Parathyroid adenoma (tissue), 2 donors: ENCODE measurements at regions not wholly inside any gene's neighbourhood (a gene's known extent, or its start where the extent isn't known, plus 50 kb on each side); places are given as distances from the start of the nearest gene placed in this dataset.

Source experiments
- H2AFZ ChIP-seq: fragments of 300-600 bp; sonication (generic); one replicate; pipeline ENCODE4 v1.7.0; 2017; ENCODE audit warnings: antibody characterized with exemption, mild to moderate bottlenecking
- H3K27ac ChIP-seq: fragments of 300-600 bp; sonication (generic); one replicate; pipeline ENCODE4 v1.7.0; 2017
- H3K27me3 ChIP-seq: fragments of 300-600 bp; sonication (generic); one replicate; pipeline ENCODE4 v1.7.0; 2017; ENCODE audit warnings: low read length; ENCODE audit not compliant: control insufficient read depth, insufficient read depth
- H3K36me3 ChIP-seq: fragments of 300-600 bp; sonication (generic); one replicate; pipeline ENCODE4 v1.7.0; 2017; ENCODE audit warnings: low read length; ENCODE audit not compliant: control insufficient read depth, insufficient read depth
- H3K4me1 ChIP-seq: fragments of 300-600 bp; sonication (generic); one replicate; pipeline ENCODE4 v1.7.0; 2017; ENCODE audit warnings: control low read depth
- H3K4me2 ChIP-seq: fragments of 300-600 bp; sonication (generic); one replicate; pipeline ENCODE4 v1.7.0; 2017; ENCODE audit warnings: low read length
- H3K4me3 ChIP-seq: fragments of 300-600 bp; sonication (generic); one replicate; pipeline ENCODE4 v1.7.0; 2017; ENCODE audit warnings: low read depth, low read length
- H3K79me2 ChIP-seq: fragments of 300-600 bp; sonication (generic); one replicate; pipeline ENCODE4 v1.7.0; 2017; ENCODE audit warnings: control low read depth
- H3K9ac ChIP-seq: fragments of 300-600 bp; sonication (generic); one replicate; pipeline ENCODE4 v1.7.0; 2017; ENCODE audit warnings: mild to moderate bottlenecking
- H3K9me3 ChIP-seq: fragments of 300-600 bp; sonication (generic); one replicate; pipeline ENCODE4 v1.7.0; 2017; ENCODE audit warnings: low read length; ENCODE audit not compliant: control insufficient read depth
- CTCF ChIP-seq: fragments of 300-600 bp; sonication (generic); IDR thresholded peaks from one replicate; pipeline ENCODE4 v1.7.0; 2017; ENCODE audit warnings: antibody characterized with exemption, mild to moderate bottlenecking
- donor health status: primary hyperparathyroidism.

GRCh38 chr4:127052742-127053141 lies 580.0 kb upstream of the INTU start:
- Histone ChIP-seq H3K9me3 (no peaks in the 10 kb centered on the region), H3K27ac (no peak overlapping the region), H2AFZ (no peak overlapping the region), H3K79me2 (no peaks in the 10 kb centered on the region), H3K4me3 (no peak overlapping the region), H3K4me2 (no peak overlapping the region), H3K9ac (no peak overlapping the region), H3K4me1 (no peaks in the 10 kb centered on the region), H3K36me3 (no peaks in the 10 kb centered on the region), H3K27me3 (no peaks in the 10 kb centered on the region)
- TF ChIP-seq CTCF, result no peak

GRCh38 chr4:127055357-127055756 lies 577.4 kb upstream of the INTU start:
- no peak overlapping the region for H3K27ac ChIP-seq
- TF ChIP-seq CTCF, result no peak
- no peak overlapping the region for H2AFZ ChIP-seq
- no peak overlapping the region for H3K4me2 ChIP-seq
- H3K4me3 ChIP-seq, result no peak overlapping the region
- H3K27me3 ChIP-seq, result no peaks in the 10 kb centered on the region
- no peaks in the 10 kb centered on the region for H3K79me2 ChIP-seq
- H3K9me3 ChIP-seq, result no peaks in the 10 kb centered on the region
- H3K9ac ChIP-seq, result no peak overlapping the region
- H3K4me1 ChIP-seq, result no peaks in the 10 kb centered on the region
- no peaks in the 10 kb centered on the region for H3K36me3 ChIP-seq

- H3K79me2 ChIP-seq, result no peaks in the 10 kb centered on the region
- TF ChIP-seq CTCF, result no peak
- no peak overlapping the region for H2AFZ ChIP-seq
- no peaks in the 10 kb centered on the region for H3K9me3 ChIP-seq
- no peaks in the 10 kb centered on the region for H3K36me3 ChIP-seq
- H3K4me1 ChIP-seq, result no peaks in the 10 kb centered on the region
- no peak overlapping the region for H3K4me2 ChIP-seq
- no peaks in the 10 kb centered on the region for H3K27me3 ChIP-seq
- H3K9ac ChIP-seq, result no peak overlapping the region
- no peak overlapping the region for H3K27ac ChIP-seq
- H3K4me3 ChIP-seq, result no peak overlapping the region
Measured at GRCh38 chr4:127069675-127070074, 563.1 kb upstream of the INTU start.

- Histone ChIP-seq H3K27ac (no peak overlapping the region), H2AFZ (no peak overlapping the region), H3K36me3 (no peaks in the 10 kb centered on the region), H3K9ac (no peak overlapping the region), H3K27me3 (no peaks in the 10 kb centered on the region), H3K4me3 (no peak overlapping the region), H3K4me1 (no peaks in the 10 kb centered on the region), H3K4me2 (no peak overlapping the region), H3K79me2 (no peaks in the 10 kb centered on the region), H3K9me3 (no peaks in the 10 kb centered on the region)
- TF ChIP-seq CTCF, result no peak
Measured at GRCh38 chr4:127071443-127071842, 561.3 kb upstream of the INTU start.

GRCh38 chr4:127080141-127080540 lies 552.6 kb upstream of the INTU start:
- Histone ChIP-seq H3K4me3 (no peak overlapping the region), H3K36me3 (no peaks in the 10 kb centered on the region), H3K4me2 (no peak overlapping the region), H3K4me1 (no peaks in the 10 kb centered on the region), H3K9me3 (no peaks in the 10 kb centered on the region), H3K79me2 (no peaks in the 10 kb centered on the region), H3K27ac (no peak overlapping the region), H3K27me3 (no peaks in the 10 kb centered on the region), H3K9ac (no peak overlapping the region), H2AFZ (no peak overlapping the region)
- TF ChIP-seq CTCF, result no peak
